B cell (primary cell): ENCODE measurements at regions not wholly inside any gene's neighbourhood (a gene's known extent, or its start where the extent isn't known, plus 50 kb on each side); places are given as distances from the start of the nearest gene placed in this dataset.

Experiments used
- ATAC-seq: fragments of 200-7000 bp; cut with Tn5 transposase; one replicate; pipeline ENCODE4 v1.10.0; 2021; ENCODE audit warnings: low read depth, mild to moderate bottlenecking, moderate number of reproducible peaks, moderate library complexity
- CTCF ChIA-PET: fragments of 350-600 bp; sonication (Branson Sonifier 250); formaldehyde crosslinking; loops from one replicate; lab custom pipeline; 2021; ENCODE audit warnings: antibody characterized with exemption, inconsistent platforms; lab: Charles Lee
- POLR2A ChIA-PET: fragments of 350-600 bp; sonication (Branson Sonifier 250); formaldehyde crosslinking; loops from one replicate; lab custom pipeline; 2021; ENCODE audit warnings: antibody characterized with exemption; lab: Charles Lee
- DNase-seq: peaks from one replicate; pipeline ENCODE4 v3.0.0; 2013
- H2AFZ ChIP-seq: 2 replicates; pipeline ENCODE4 v1.6.1; 2012; ENCODE audit warnings: mild to moderate bottlenecking, low read depth, low read length; ENCODE audit not compliant: insufficient read depth, poor library complexity, severe bottlenecking
- H3K27ac ChIP-seq, 2 donors: 1 replicate in 1 of 2; 2 replicates in 1 of 2; pipeline ENCODE4 v1.5.1; 2012 to 2013; ENCODE audit warnings: low read length in 2 of 2, mild to moderate bottlenecking in 2 of 2, moderate library complexity in 1 of 2
- H3K27me3 ChIP-seq, 4 experiments: fragments of 200-600 bp in 1 of 4; sonication (generic) in 1 of 4; replicated peaks in 1 of 4; 1 replicate in 2 of 4; 2 replicates in 2 of 4; pipeline versions ENCODE4 v1.6.1 to v1.7.0; 2013 to 2016; ENCODE audit warnings: low read length in 3 of 4, mild to moderate bottlenecking in 2 of 4, mixed read lengths in 1 of 4, moderate library complexity in 1 of 4; ENCODE audit not compliant: insufficient read depth in 4 of 4, control insufficient read depth in 3 of 4; ENCODE audit errors: control extremely low read depth in 1 of 4
- H3K36me3 ChIP-seq, 2 experiments: replicated peaks in 1 of 2; 1 replicate in 1 of 2; 2 replicates in 1 of 2; pipeline versions ENCODE4 v1.6.1 to v1.7.1; 2013; ENCODE audit warnings: low read length in 1 of 2; ENCODE audit not compliant: insufficient read depth in 2 of 2, control insufficient read depth in 1 of 2; ENCODE audit errors: control extremely low read depth in 1 of 2, extremely low read depth in 1 of 2
- H3K4me1 ChIP-seq, 2 donors: fragments of 200-600 bp in 1 of 2; sonication (generic) in 1 of 2; 1 replicate in 1 of 2; 2 replicates in 1 of 2; pipeline versions ENCODE4 v1.5.1 to v1.6.1; 2013 to 2017; ENCODE audit warnings: low read length in 2 of 2; ENCODE audit not compliant: control insufficient read depth in 2 of 2, insufficient read depth in 2 of 2
- H3K4me2 ChIP-seq: replicated peaks from 2 replicates; pipeline ENCODE3; 2012; ENCODE audit warnings: mild to moderate bottlenecking, low read depth, low read length; ENCODE audit not compliant: poor library complexity, severe bottlenecking
- H3K4me3 ChIP-seq, 5 experiments: fragments of 200-600 bp in 1 of 5; sonication (generic) in 1 of 5; 1 replicate in 3 of 5; 2 replicates in 2 of 5; pipeline versions ENCODE4 v1.5.1 to v1.7.0; 2011 to 2016; ENCODE audit warnings: low read length in 4 of 5, mild to moderate bottlenecking in 4 of 5, low read depth in 2 of 5, control low read depth in 1 of 5, moderate library complexity in 1 of 5; ENCODE audit not compliant: insufficient read depth in 1 of 5; ENCODE audit errors: control extremely low read depth in 1 of 5, extremely low read depth in 1 of 5
- H3K79me2 ChIP-seq: fragments of 200-600 bp; sonication (generic); one replicate; pipeline ENCODE4 v1.6.0; 2016; ENCODE audit warnings: low read length; ENCODE audit not compliant: control insufficient read depth, insufficient read depth
- H3K9ac ChIP-seq: fragments of 200-600 bp; sonication (generic); 2 replicates; pipeline ENCODE4 v1.6.1; 2017; ENCODE audit warnings: mild to moderate bottlenecking, low read length, moderate library complexity
- H3K9me3 ChIP-seq, 3 donors: one replicate each; pipeline versions ENCODE4 v1.6.1 to v1.7.1; 2013; ENCODE audit warnings: low read length in 2 of 3; ENCODE audit not compliant: control insufficient read depth in 2 of 3, insufficient read depth in 1 of 3; ENCODE audit errors: control extremely low read depth in 1 of 3
- H4K20me1 ChIP-seq: 2 replicates; pipeline ENCODE4 v1.6.0; 2012; ENCODE audit warnings: mild to moderate bottlenecking, low read length; ENCODE audit not compliant: insufficient read depth, control insufficient read depth, poor library complexity, severe bottlenecking
- H3K27ac Mint-ChIP-seq: one replicate; pipeline ENCODE4 v1.8.0; 2021; ENCODE audit warnings: mixed read lengths
- H3K27me3 Mint-ChIP-seq: one replicate; pipeline ENCODE4 v1.8.0; 2021; ENCODE audit warnings: mixed read lengths
- H3K4me1 Mint-ChIP-seq: one replicate; pipeline ENCODE4 v1.8.0; 2021; ENCODE audit warnings: mixed read lengths
- H3K4me3 Mint-ChIP-seq: one replicate; pipeline ENCODE4 v1.8.0; 2021; ENCODE audit warnings: mixed read lengths
- H3K9me3 Mint-ChIP-seq: one replicate; pipeline ENCODE4 v1.8.0; 2022; ENCODE audit warnings: mixed read lengths; ENCODE audit not compliant: insufficient read depth
- CTCF ChIP-seq: fragments of 200-600 bp; IDR thresholded peaks from one replicate; pipeline ENCODE4 v1.8.0; 2022; ENCODE audit warnings: antibody characterized with exemption, mild to moderate bottlenecking
- EZH2 ChIP-seq: IDR thresholded peaks from 2 replicates; pipeline ENCODE4 v1.6.1; 2012; ENCODE audit warnings: borderline replicate concordance, low read depth, mild to moderate bottlenecking, moderate library complexity, low read length; ENCODE audit not compliant: insufficient read depth, poor library complexity, severe bottlenecking
- WGBS: methylation state at CpG from one replicate; pipeline ENCODE4 v1.1.5; 2013; ENCODE audit warnings: missing lambda C conversion rate; ENCODE audit not compliant: insufficient coverage; 5-methylcytosine and 5-hydroxymethylcytosine counted together
- intact Hi-C: fragments of 100-400 bp; cut with micrococcal nuclease; formaldehyde crosslinking; loops from one replicate; pipeline ENCODE4 v1.10.0; 2022

GRCh38 chr3:117285737-117286136, 576.2 kb downstream of the TUSC7 start:
- TF ChIP-seq EZH2 (no peak), CTCF (no peak)
- Mint-ChIP-seq H3K27ac (no peak overlapping the region), H3K27me3 (no peaks in the 10 kb centered on the region), H3K4me3 (no peak overlapping the region), H3K4me1 (no peaks in the 10 kb centered on the region), H3K9me3 (no peaks in the 10 kb centered on the region)
- DNase-seq = no peak
- H2AFZ ChIP-seq = no peak overlapping the region
- H3K9me3 ChIP-seq = no peaks in the 10 kb centered on the region
- H3K27me3 ChIP-seq = no peaks in the 10 kb centered on the region
- H3K4me2 ChIP-seq = no peak overlapping the region
- POLR2A ChIA-PET = no interaction called here
- H3K4me3 ChIP-seq = no peak overlapping the region
- CTCF ChIA-PET = no interaction called here
- ATAC-seq = no peak
- no peaks in the 10 kb centered on the region for H3K4me1 ChIP-seq
- H3K79me2 ChIP-seq = no peaks in the 10 kb centered on the region
- no peak overlapping the region for H3K9ac ChIP-seq
- H3K27ac ChIP-seq = no peak overlapping the region
- no peaks in the 10 kb centered on the region for H3K36me3 ChIP-seq
- H4K20me1 ChIP-seq = no peaks in the 10 kb centered on the region
- intact Hi-C loops = no loop called here
- 0% methylated on average over 1 of the region's 4 CpGs for WGBS

GRCh38 chr3:117286488-117286887, 576.9 kb downstream of the TUSC7 start:
- Histone ChIP-seq H2AFZ (no peak overlapping the region), H3K4me2 (no peak overlapping the region), H3K79me2 (no peaks in the 10 kb centered on the region), H3K4me1 (no peaks in the 10 kb centered on the region), H3K27me3 (no peaks in the 10 kb centered on the region), H4K20me1 (no peaks in the 10 kb centered on the region), H3K27ac (no peak overlapping the region), H3K9me3 (no peaks in the 10 kb centered on the region), H3K9ac (no peak overlapping the region), H3K36me3 (no peaks in the 10 kb centered on the region), H3K4me3 (no peak overlapping the region)
- Mint-ChIP-seq H3K4me1 (no peaks in the 10 kb centered on the region), H3K4me3 (no peak overlapping the region), H3K27ac (no peak overlapping the region), H3K27me3 (no peaks in the 10 kb centered on the region), H3K9me3 (no peaks in the 10 kb centered on the region)
- DNase-seq (no peak), ATAC-seq (no peak)
- ChIA-PET CTCF (no interaction called here), POLR2A (no interaction called here)
- intact Hi-C loops = no loop called here
- no peak for TF ChIP-seq CTCF
- TF ChIP-seq EZH2 = no peak
